WTC11 (cell line): ENCODE measurements at regions not wholly inside any gene's neighbourhood (a gene's known extent, or its start where the extent isn't known, plus 50 kb on each side); places are given as distances from the start of the nearest gene placed in this dataset.

ENCODE experiments used
- CBFB ChIP-seq: sonication (generic); formaldehyde crosslinking; IDR thresholded peaks from 2 replicates; pipeline ENCODE4 v1.8.1; 2022; ENCODE audit warnings: mild to moderate bottlenecking, low read depth, missing genetic modification reagents
- CTCF ChIP-seq: fragments of 200-600 bp; IDR thresholded peaks from 2 replicates; pipeline ENCODE4 v1.8.0; 2022; ENCODE audit warnings: antibody characterized with exemption
- E2F1 ChIP-seq: sonication (generic); formaldehyde crosslinking; IDR thresholded peaks from 2 replicates; pipeline ENCODE4 v1.8.0; 2022; ENCODE audit warnings: mild to moderate bottlenecking, missing genetic modification reagents
- IRF1 ChIP-seq: sonication (generic); formaldehyde crosslinking; IDR thresholded peaks from 2 replicates; pipeline ENCODE4 v1.8.0; 2023; ENCODE audit warnings: missing genetic modification reagents
- MAX ChIP-seq: sonication (generic); formaldehyde crosslinking; IDR thresholded peaks from 2 replicates; pipeline ENCODE4 v1.8.0; 2022; ENCODE audit warnings: mild to moderate bottlenecking, missing genetic modification reagents
- NFYB ChIP-seq: sonication (generic); formaldehyde crosslinking; conservative IDR thresholded peaks from 2 replicates; pipeline ENCODE4 v1.8.0; 2022; ENCODE audit warnings: low read depth, missing genetic modification reagents
- TP53 ChIP-seq: sonication (generic); formaldehyde crosslinking; IDR thresholded peaks from 2 replicates; pipeline ENCODE4 v1.8.1; 2023; ENCODE audit warnings: mild to moderate bottlenecking, missing genetic modification reagents

GRCh38 chr15:26087881-26088280 is 224.8 kb upstream of the ATP10A start:
- no peak for TF ChIP-seq CTCF
- TF ChIP-seq CBFB, result no peak
- TF ChIP-seq NFYB, result no peak
- no peak for TF ChIP-seq IRF1 (CRISPR knock-in tag)
- TF ChIP-seq E2F1 (CRISPR knock-in tag), result no peak
- no peak for TF ChIP-seq MAX (CRISPR knock-in tag)
- TF ChIP-seq TP53, result no peak
